Activated CD4-positive, alpha-beta T cell treated with anti-CD3 and anti-CD28 coated beads, Interleukin-2, amount 10 ng/mL, durations not matched to agents 24 days and 14 days (primary cell): ENCODE measurements at regions not wholly inside any gene's neighbourhood (a gene's known extent, or its start where the extent isn't known, plus 50 kb on each side); places are given as distances from the start of the nearest gene placed in this dataset.

Source experiments
- DNase-seq: peaks from one replicate; pipeline ENCODE4 v3.0.0; 2022
- H3K27ac Mint-ChIP-seq: one replicate; pipeline ENCODE4 v1.8.0; 2022; ENCODE audit warnings: mild to moderate bottlenecking, mixed read lengths
- H3K27me3 Mint-ChIP-seq: one replicate; pipeline ENCODE4 v1.8.0; 2022; ENCODE audit warnings: mixed read lengths
- H3K36me3 Mint-ChIP-seq: one replicate; pipeline ENCODE4 v1.8.0; 2022; ENCODE audit warnings: low read depth, mild to moderate bottlenecking, mixed read lengths
- H3K4me1 Mint-ChIP-seq: one replicate; pipeline ENCODE4 v1.8.0; 2021; ENCODE audit warnings: mixed read lengths
- H3K4me3 Mint-ChIP-seq: one replicate; pipeline ENCODE4 v1.8.0; 2022; ENCODE audit warnings: mild to moderate bottlenecking, moderate library complexity, mixed read lengths
- H3K9me3 Mint-ChIP-seq: one replicate; pipeline ENCODE4 v1.8.0; 2021; ENCODE audit warnings: mixed read lengths
- intact Hi-C: fragments of 100-400 bp; cut with micrococcal nuclease; formaldehyde crosslinking; loops from one replicate; pipeline ENCODE4 v1.15.1; 2023

DNA sequence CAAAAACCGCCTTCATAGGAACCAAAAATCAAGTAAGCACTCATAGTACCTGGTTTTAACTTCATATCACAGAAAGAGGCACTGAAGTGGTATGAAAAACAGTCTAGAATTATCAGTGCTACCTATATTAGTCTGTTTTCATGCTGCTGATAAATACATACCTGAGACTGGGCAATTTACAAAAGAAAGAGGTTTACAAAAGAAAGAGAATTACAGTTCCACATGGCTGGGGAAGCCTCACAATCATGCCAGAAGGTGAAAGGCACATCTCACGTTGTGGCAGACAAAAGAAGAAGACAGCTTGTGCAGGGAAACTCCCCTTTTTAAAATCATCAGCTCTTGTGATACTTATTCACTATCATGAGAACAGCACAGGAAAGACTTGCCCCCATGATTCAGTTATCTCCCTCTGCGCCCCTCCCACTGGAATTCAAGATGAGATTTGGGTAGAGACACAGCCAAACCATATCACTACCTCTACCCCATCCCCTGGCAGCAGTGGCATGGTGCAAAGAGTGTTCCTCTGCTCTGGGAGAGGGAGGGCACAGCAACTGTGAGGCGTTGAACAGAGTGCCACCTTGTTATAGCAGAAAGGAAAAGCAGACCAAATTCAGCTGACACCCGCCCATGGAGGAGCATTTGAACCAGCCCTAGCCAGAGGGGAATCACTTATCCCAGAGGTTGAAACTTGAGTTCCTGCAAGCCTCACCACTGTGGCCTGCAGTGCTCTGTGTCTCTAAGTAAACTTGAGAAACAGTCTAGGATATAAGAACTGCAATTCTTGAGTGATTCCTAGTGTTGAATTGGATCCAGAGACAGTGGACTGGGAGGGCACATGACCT is 61.9 kb upstream of the PTPRZ1 start:
- no peak overlapping the region for H3K4me3 Mint-ChIP-seq
- no peaks in the 10 kb centered on the region for H3K36me3 Mint-ChIP-seq
- H3K27me3 Mint-ChIP-seq: no peaks in the 10 kb centered on the region
- DNase-seq: no peak
- H3K9me3 Mint-ChIP-seq: peaks cover 7% of the 10 kb centered on the region
- intact Hi-C loops: no loop called here
- no peaks in the 10 kb centered on the region for H3K4me1 Mint-ChIP-seq
- H3K27ac Mint-ChIP-seq: no peak overlapping the region

DNA sequence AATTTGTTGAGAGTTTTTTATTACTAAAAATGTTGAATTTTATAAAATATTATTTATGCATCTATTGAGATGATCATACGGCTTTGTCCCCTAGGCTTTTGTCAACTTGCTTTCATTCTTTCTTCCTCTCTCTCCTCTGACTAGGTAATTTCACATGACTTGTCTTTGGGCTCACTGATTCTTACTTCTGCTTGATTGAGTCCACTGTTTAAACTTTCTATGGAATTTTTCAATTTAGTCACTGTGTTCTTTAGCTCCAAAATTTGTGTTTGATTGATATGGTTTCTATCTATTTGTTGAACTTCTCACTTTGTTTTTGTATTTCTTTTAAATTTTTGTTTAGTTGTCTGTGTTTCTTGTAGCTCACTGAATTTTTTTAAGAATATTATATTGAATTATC is 65.9 kb upstream of the PTPRZ1 start:
- peaks cover 4% of the 10 kb centered on the region for H3K9me3 Mint-ChIP-seq
- no peak for DNase-seq
- intact Hi-C loops: no loop called here

DNA sequence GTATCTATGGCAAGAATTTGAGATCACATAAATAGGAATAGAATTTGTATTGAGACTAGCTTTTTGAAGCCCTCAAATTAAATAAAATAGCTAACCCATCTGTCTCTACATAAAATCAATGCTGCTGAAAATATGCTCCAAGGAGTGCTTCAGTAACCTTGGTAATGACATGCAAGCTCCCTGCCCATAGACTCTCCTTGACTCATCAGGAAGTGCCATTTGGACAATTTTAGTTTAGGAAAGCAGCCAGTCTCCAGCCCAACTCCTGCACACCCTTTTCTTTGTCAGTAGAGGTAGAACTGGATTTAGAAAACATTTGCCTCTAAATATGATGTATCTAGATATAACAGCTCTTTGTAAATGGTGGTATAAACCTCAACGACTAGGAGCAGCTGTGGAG is 69.9 kb upstream of the PTPRZ1 start:
- Mint-ChIP-seq H3K9me3 (peaks cover 2% of the 10 kb centered on the region), H3K27me3 (no peaks in the 10 kb centered on the region), H3K4me3 (no peak overlapping the region), H3K4me1 (no peaks in the 10 kb centered on the region), H3K36me3 (no peaks in the 10 kb centered on the region), H3K27ac (no peak overlapping the region)
- intact Hi-C loops: no loop called here
- no peak for DNase-seq

More for the DNA sequence above, 65.9 kb upstream of the PTPRZ1 start:
- Mint-ChIP-seq H3K27ac (no peak overlapping the region), H3K36me3 (no peaks in the 10 kb centered on the region), H3K27me3 (no peaks in the 10 kb centered on the region), H3K4me3 (no peak overlapping the region), H3K4me1 (no peaks in the 10 kb centered on the region)

DNA sequence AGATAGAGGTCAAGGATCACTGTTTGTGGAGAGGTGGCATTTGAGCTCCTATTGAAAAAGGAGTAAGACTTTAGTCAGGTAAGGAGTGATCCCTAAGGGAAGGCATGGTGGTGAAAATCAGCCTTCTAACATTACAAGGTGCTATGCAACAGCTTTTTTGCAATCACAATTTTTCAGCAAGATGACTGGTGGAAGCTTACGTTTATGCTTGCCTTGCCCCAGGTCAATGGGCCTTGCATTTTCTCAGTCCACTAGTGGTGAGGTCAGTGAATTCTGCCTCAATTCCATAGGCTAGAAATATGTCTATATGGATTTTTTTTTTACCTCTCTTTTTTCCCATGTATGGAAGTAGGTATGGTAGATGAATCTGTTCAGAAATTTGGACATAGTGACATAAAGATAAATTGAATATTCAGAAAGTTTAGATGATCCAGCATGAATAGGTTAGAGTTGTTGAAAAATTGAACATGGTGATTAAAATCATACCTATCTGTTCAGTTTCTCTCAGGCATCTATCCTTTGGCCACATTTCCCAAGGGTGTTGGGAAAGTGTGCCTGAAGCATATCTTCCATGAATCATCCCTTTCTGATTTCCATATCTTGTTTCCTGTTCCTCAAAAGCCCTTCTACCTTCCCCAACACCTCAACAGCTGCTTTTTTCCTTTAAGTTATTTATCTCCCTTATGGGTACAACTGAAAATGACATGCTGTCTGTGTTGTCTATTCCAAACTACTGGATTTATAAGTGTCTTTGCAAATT is 71.9 kb upstream of the PTPRZ1 start:
- H3K27ac Mint-ChIP-seq: no peak overlapping the region
- no peaks in the 10 kb centered on the region for H3K27me3 Mint-ChIP-seq
- intact Hi-C loops: no loop called here
- no peak overlapping the region for H3K4me3 Mint-ChIP-seq
- no peaks in the 10 kb centered on the region for H3K4me1 Mint-ChIP-seq
- H3K9me3 Mint-ChIP-seq: no peaks in the 10 kb centered on the region
- H3K36me3 Mint-ChIP-seq: no peaks in the 10 kb centered on the region
- no peak for DNase-seq

GRCh38 chr7:121798896-121799295 is 74.1 kb upstream of the PTPRZ1 start:
- Mint-ChIP-seq H3K4me1 (no peaks in the 10 kb centered on the region), H3K36me3 (no peaks in the 10 kb centered on the region), H3K27ac (no peak overlapping the region), H3K27me3 (no peaks in the 10 kb centered on the region), H3K4me3 (no peak overlapping the region), H3K9me3 (no peaks in the 10 kb centered on the region)
- no peak for DNase-seq
- intact Hi-C loops: no loop called here

DNA sequence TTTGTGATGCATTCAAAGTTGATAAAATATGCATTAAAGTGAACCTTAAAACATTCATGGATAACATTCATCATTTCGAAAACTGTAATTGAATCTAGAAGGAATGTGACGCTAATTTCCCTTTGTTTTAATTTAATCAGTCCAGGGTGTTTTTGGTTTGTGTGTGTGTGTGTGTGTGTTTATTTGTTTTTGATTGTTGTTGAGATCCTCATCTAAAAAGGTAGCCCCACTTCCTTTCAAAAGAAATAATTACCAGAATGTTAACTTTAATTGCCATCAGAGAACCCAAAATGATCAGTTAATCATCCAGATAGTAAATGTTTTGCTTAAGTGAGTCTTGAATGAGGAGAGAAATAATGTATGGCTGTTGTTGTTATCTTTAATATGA is 74.5 kb upstream of the PTPRZ1 start:
- no peaks in the 10 kb centered on the region for H3K36me3 Mint-ChIP-seq
- H3K9me3 Mint-ChIP-seq: no peaks in the 10 kb centered on the region
- H3K4me3 Mint-ChIP-seq: no peak overlapping the region
- H3K4me1 Mint-ChIP-seq: no peaks in the 10 kb centered on the region
- DNase-seq: no peak
- no peak overlapping the region for H3K27ac Mint-ChIP-seq
- intact Hi-C loops: no loop called here
- no peaks in the 10 kb centered on the region for H3K27me3 Mint-ChIP-seq

- no peak overlapping the region for H3K4me3 Mint-ChIP-seq
- intact Hi-C loops: no loop called here
- no peaks in the 10 kb centered on the region for H3K36me3 Mint-ChIP-seq
- H3K9me3 Mint-ChIP-seq: no peaks in the 10 kb centered on the region
- no peak overlapping the region for H3K27ac Mint-ChIP-seq
- DNase-seq: no peak
- no peaks in the 10 kb centered on the region for H3K27me3 Mint-ChIP-seq
- H3K4me1 Mint-ChIP-seq: no peaks in the 10 kb centered on the region
These were observed 75.1 kb upstream of the PTPRZ1 start for GRCh38 chr7:121797657-121798452.

DNA sequence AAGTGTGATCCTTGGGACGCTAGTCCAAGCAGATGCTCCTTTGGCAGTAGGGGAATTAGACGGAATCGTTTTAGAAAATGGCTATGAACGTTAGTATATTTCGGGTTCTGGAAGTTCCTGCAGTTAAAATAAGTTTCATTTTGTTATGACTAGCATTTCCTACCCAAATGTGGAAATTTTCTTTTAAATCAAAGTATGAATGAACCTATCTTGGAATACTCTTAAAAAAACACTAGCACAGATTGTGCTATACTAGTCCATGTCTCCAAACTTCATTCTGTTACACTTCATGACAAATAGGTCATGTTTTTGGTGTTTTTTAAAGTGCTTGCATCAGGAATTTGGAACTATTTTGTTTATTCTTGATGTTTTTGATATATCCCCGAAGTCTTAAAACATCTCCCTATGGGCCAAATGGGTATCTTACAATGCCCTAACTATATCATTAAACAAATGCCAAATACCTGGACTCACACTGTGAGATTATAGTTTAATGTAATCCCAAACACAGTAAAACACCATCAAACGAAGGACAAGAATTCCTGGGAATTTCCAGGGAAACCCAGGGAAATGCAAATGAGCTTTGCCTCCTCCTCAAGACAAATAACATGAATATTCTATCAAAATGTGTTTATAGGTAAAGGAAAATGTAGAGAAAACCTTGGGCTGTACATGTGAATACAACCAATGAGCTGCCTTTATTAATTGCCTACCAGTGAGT is 75.9 kb upstream of the PTPRZ1 start:
- DNase-seq: no peak
- intact Hi-C loops: no loop called here
- H3K9me3 Mint-ChIP-seq: no peaks in the 10 kb centered on the region
- no peaks in the 10 kb centered on the region for H3K36me3 Mint-ChIP-seq
- H3K27ac Mint-ChIP-seq: no peak overlapping the region
- no peaks in the 10 kb centered on the region for H3K4me1 Mint-ChIP-seq
- no peak overlapping the region for H3K4me3 Mint-ChIP-seq
- no peaks in the 10 kb centered on the region for H3K27me3 Mint-ChIP-seq

- H3K4me1 Mint-ChIP-seq: no peaks in the 10 kb centered on the region
- DNase-seq: no peak
- H3K9me3 Mint-ChIP-seq: no peaks in the 10 kb centered on the region
- H3K4me3 Mint-ChIP-seq: no peak overlapping the region
- H3K27me3 Mint-ChIP-seq: no peaks in the 10 kb centered on the region
- H3K36me3 Mint-ChIP-seq: no peaks in the 10 kb centered on the region
- intact Hi-C loops: no loop called here
- H3K27ac Mint-ChIP-seq: no peak overlapping the region
These were observed 76.6 kb upstream of the PTPRZ1 start for GRCh38 chr7:121796381-121796780.

DNA sequence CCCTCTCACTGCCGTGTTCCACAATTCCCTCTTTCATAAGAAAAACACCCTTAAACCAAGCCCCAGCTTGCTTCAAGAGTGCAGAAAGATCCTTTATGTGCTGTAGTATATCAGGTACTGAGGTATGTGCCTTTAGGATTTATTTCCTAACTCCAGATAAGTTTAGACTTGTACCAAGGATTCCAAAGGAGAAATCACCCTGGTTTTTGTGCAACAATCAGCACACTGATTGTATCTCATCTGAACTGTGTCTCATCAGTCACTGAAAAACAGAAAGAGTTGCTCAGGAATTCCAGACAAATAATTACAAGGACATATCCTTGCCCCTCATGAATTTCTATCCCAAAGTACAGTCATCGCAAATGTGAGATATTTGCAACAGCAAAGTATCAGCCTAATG is 77.2 kb upstream of the PTPRZ1 start:
- no peak for DNase-seq
- H3K4me1 Mint-ChIP-seq: no peaks in the 10 kb centered on the region
- intact Hi-C loops: no loop called here
- no peak overlapping the region for H3K4me3 Mint-ChIP-seq
- H3K27ac Mint-ChIP-seq: no peak overlapping the region
- no peaks in the 10 kb centered on the region for H3K36me3 Mint-ChIP-seq
- H3K9me3 Mint-ChIP-seq: no peaks in the 10 kb centered on the region
- H3K27me3 Mint-ChIP-seq: no peaks in the 10 kb centered on the region

DNA sequence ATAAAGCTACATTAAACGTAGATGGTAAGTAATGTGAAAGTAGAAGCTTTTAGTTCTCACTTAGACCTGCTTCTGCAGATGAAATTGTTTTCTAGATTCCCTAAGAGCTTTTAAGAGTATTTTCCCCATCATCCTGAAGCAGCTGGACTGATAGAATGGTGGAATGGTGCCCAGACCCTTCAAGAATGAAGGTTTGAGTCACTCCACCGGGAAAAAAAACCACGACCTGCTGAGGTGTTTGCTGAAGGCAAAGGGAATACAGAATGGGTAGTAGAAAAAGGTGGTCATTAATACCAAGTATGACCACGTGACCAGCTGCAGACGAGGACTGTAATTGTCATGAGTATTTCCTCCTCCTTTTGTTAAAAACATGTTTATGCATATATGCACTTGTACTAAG is 79.2 kb upstream of the PTPRZ1 start:
- Mint-ChIP-seq H3K27ac (no peak overlapping the region), H3K27me3 (no peaks in the 10 kb centered on the region), H3K36me3 (no peaks in the 10 kb centered on the region), H3K9me3 (no peaks in the 10 kb centered on the region), H3K4me1 (no peaks in the 10 kb centered on the region), H3K4me3 (no peak overlapping the region)
- DNase-seq: no peak
- intact Hi-C loops: no loop called here

DNA sequence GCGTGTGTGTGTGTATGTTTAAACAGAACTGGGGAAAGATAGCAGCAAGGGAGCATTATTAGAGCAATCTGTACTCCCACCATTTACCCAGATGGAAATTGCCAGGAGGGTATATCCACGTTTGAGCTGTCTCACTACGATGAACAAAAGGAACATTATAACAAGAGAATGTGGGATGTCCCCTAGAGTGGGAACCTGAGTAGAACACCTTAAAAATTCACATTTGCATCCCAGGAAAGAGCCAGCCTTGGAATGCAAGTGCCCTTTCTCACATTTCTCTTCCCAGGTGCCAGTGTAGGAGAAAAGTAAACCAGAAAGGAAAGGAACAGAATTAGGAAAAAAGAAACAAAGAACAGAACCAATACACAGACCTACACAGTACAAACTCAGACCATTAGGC is 95.3 kb upstream of the PTPRZ1 start:
- no peaks in the 10 kb centered on the region for H3K27me3 Mint-ChIP-seq
- no peaks in the 10 kb centered on the region for H3K4me1 Mint-ChIP-seq
- no peaks in the 10 kb centered on the region for H3K36me3 Mint-ChIP-seq
- no peak for DNase-seq
- H3K9me3 Mint-ChIP-seq: no peaks in the 10 kb centered on the region
- intact Hi-C loops: no loop called here
- no peak overlapping the region for H3K4me3 Mint-ChIP-seq
- no peak overlapping the region for H3K27ac Mint-ChIP-seq

- H3K9me3 Mint-ChIP-seq: no peaks in the 10 kb centered on the region
- no peak overlapping the region for H3K4me3 Mint-ChIP-seq
- no peaks in the 10 kb centered on the region for H3K4me1 Mint-ChIP-seq
- no peaks in the 10 kb centered on the region for H3K36me3 Mint-ChIP-seq
- no peak for DNase-seq
- intact Hi-C loops: no loop called here
- H3K27me3 Mint-ChIP-seq: no peaks in the 10 kb centered on the region
- H3K27ac Mint-ChIP-seq: no peak overlapping the region
These were observed 98.4 kb upstream of the PTPRZ1 start for GRCh38 chr7:121774563-121774962.
